HG03442 (cell line): ENCODE measurements at regions not wholly inside any gene's neighbourhood (a gene's known extent, or its start where the extent isn't known, plus 50 kb on each side); places are given as distances from the start of the nearest gene placed in this dataset.

Experiments used
- ATAC-seq: cut with Tn5 transposase; IDR thresholded peaks from one replicate; pipeline ENCODE4 v1.9.1; 2021; ENCODE audit warnings: mild to moderate bottlenecking, moderate library complexity; ENCODE audit not compliant: unreplicated experiment

GRCh38 chr17:70629902-70630301 lies 460.6 kb downstream of the KCNJ2 start:
- ATAC-seq = no peak

DNA sequence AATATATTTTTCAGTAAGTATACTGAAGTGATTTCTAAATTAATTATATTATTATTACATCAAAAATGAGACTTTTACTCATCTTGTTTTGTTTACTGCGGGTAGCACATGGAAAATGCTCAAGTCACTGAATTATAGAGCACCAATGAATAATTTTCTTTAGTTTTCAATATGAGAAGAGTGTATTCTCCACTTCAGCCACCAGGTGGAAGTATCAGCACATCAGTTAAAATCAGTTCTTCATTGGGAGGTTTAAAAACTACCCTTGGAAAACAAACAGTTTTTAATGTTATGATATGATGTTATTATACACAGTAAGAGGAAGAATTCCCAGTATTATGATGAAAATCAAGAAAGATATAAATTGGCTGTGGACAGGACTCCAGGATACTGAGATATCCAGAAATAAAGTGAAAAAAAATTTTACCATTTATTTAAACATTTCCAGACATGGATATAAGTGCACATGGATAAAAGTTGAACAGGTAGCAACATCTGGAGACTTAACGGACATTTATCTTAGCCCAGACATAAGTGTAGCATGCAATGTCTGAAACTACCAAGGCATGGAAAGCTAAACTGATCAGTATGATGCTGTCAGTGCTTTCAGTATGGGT lies 467.3 kb downstream of the KCNJ2 start:
- no peak for ATAC-seq

GRCh38 chr17:70642059-70642458 lies 472.7 kb downstream of the KCNJ2 start:
- no peak for ATAC-seq

GRCh38 chr17:70644096-70644495 lies 474.8 kb downstream of the KCNJ2 start:
- ATAC-seq = no peak

- no peak for ATAC-seq
These were observed 477.3 kb downstream of the KCNJ2 start for GRCh38 chr17:70646673-70647072.

DNA sequence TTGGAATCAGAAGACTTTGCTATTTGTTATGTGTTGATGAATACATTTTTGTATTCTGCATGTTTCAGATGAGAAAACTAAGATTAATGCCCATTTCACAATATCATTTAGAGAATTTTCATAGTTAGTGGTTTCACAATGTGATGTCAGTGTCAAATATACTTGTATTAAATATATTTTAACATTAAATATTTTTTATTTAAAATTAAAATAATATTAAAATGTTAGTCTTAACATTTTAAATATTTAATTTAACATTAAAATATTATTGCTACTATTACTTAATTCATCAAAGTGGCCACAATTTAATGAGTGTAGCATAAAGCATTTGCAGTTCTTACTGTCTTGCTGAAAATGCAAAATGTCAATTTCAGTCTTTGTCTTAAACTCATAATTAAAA lies 478.8 kb downstream of the KCNJ2 start:
- ATAC-seq = no peak

DNA sequence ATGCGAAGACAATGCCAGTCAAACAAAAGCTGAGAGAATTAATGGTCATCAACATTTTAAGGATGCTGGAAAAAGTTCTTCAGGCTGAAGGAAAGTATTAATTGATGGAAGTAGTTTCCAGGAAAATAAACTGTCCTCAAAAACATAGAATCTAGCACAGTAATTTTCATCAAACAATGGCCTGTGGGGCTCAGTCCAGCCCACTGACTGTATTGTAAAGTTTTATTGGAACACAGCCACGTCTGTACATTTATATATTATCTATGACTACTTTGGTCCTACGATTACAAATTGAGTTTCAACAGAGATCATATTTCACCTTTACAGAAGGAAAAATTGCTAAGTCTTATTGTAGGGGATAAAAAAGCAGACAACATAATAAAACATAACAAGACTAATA lies 484.5 kb downstream of the KCNJ2 start:
- ATAC-seq = no peak

- no peak for ATAC-seq
These were observed 485.4 kb downstream of the KCNJ2 start for GRCh38 chr17:70654706-70655105.

DNA sequence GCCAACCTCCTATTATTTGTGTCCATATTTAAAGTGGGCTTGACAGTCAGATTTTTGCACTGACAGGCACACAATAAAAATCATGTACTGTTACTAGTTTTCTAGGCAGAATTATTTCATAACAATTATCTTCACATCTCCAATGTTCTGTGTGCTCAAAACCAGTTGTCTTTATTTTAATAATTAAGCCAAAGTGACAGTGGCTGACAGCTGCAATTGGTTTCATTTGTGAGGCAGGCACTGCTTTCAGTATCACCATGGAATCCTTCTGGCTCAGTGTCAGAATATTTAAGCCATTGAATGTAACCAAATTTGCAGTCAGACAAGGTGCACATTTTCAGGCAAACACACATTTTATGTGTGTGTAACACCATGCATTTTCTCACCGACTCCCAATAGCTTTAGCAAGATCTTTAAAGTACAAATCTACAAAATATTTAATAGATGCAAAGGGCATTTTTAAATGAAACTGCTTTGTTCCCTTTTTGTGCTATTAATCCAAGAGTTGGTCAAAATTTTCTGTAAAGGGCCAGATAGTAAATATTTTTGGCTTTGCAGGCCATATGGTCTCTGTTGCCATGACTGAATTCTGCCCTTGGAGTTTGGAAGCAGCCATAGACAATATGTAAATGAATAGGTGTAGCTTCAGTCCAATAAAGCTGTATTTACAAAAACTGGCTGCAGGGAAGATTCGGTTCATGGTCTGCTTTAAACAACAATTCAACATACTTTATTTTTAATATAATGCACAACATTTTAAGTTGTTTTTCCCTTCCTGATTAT lies 486.0 kb downstream of the KCNJ2 start:
- no peak for ATAC-seq

DNA sequence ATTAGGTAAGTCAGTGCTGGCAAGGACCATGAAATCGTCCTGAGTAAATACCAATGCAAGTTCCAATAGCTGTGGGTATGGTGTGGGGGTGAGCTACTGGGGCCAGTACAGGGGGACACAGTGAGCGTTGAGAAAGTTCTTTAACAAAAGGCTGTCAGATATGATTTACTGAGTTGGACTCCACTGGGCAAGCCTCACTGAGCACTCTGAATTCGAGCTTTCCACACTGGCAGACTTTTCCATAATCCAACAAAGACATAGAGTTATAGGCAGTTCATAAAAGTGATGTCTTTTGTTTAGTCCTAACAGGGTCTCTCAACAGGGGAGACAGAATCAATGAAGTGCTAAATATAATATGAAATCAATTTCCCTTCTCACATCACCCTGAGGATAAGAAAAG lies 489.0 kb downstream of the KCNJ2 start:
- ATAC-seq = no peak

DNA sequence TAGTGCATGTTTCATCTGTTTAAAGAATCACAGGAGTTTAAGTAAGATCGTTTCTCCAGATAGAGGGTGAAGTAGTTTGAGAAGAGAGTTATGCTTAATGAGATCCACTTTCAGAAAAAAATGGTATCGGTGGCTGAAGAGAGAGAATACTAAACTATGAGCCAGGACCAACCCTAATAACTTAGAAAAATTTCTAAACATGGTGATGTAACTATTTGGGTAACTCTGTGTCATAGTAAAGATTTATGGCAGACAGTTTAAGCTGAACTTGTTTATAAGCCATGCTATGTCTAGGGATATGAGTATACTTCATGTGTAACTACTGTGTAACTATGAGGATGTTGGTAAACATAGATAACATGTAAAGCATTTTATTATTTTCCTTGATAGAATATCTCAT lies 489.5 kb downstream of the KCNJ2 start:
- no peak for ATAC-seq

DNA sequence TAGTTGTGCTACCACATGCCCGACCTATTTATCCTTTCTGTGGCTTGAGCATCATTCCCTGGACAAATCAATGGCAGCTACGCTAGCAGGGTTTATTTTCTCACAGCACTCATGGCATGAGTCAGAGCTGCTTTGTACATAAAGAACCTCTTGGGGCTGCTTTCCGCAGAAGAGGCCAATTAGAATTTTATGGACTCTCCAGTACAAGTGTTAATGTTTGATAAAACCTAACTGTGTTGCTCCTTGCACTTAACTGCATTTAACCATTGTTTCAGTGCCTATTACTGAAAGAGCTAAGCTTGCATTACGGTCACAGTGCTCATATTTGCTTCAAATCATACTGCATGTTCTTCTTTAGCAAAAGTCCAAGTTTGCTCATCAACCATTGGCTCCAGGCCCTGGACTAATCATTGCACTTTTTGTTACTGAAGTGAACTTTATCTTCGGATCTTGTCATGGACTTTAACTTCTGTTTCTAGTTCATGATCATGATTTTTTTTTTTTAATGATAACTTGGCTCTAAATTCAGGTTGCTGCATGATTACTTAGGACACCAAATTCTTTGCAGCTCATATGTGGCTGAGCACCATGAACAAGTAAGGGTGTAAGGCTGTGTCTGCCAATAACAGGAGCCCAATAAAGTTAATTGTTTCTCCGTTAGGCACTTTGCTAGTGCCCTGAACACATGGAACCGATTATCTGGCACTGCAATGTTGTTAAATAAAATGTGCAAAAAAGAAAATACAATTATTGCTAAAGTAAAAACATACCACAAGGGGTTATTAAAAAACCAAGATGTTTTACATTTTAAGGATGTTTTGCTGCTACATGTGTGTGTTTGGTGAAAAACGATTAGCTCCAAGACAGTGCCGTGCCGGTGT lies 492.2 kb downstream of the KCNJ2 start:
- ATAC-seq = no peak

- no peak for ATAC-seq
These were observed 499.1 kb downstream of the KCNJ2 start for GRCh38 chr17:70668276-70668937.

DNA sequence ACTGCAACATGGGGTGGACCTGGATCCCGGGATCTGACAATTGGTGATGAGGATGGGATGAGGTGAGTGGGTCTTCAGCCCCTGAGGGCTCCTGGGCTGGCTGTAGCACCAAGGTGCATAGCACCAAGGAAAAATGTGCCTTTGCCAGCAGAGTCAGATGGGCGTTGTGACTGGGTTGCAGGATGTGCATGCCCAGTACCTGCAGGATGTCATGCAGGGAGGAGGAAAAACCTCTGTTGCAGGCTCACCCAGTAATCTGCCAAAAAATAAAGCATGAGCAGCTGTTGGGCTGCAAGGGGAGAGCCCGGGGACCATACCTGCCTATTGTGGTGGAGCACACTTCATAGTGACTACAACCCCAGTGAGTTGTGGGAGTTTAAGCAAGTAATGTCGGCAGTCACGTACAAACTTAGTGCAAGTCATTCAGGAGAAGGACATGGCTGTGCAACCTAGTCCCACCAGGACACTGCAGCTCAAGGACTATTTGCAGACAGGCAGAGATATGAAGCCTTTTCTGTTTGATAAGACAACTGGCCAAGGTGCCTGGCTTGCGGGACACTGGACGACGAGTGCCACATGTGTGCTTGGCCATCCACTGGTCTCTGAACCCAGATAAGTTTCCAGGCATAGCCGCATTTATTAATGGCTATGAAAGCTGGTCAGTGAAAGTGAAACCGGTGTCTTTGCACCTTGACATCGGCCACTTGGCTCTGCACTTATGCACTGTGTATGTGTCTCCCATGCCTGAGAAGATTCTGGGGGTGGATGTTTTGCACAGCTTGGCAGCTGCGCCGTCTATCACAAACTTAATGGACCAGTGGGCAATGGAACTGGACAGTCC lies 499.8 kb downstream of the KCNJ2 start:
- no peak for ATAC-seq

- no peak for ATAC-seq
These were observed 504.7 kb downstream of the KCNJ2 start for GRCh38 chr17:70674061-70674460.

DNA sequence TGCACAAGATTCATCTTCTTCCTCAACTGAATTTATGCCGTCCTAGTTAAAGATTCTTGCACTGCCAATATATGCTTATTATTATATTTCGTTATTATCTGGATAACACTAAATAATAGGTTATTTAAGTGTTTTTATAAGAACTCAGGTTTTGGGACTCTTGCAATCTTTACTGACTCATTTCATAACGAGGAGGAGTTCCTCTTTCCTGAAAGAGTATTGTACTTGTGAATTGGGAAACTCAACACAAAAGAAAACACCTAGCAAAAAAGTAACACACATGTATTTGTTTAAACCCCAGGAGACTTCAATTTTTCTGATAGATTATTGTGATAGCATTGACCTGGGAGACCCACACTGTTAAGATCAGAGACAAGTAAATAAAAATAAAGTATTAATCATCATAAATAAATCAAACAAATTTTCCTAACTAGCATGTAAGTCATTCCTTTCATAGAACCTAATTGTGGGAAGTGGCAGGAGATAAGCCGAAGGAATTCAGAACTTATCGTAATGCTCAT lies 505.8 kb downstream of the KCNJ2 start:
- no peak for ATAC-seq

- ATAC-seq = no peak
These were observed 508.7 kb downstream of the KCNJ2 start for GRCh38 chr17:70677783-70678647.

GRCh38 chr17:70678889-70679288 lies 509.6 kb downstream of the KCNJ2 start:
- no peak for ATAC-seq

DNA sequence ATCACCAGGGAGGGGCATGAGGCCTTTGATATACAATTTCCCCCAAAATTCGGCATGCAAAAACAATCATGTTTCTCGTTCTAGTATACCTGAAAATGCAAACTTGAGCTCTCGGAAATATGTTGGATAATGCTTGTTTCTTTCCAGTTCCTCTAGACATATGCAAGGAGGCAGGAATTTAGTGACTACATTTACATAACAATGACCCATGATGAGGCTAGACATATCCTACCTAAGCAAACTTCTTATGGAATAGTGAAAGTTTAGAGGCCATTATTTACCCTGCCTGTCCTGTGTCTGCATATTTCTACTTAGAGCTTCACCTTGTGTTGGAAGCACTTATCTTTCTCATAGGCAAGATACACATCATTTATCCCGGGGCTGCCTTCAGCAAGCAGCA lies 514.6 kb downstream of the KCNJ2 start:
- ATAC-seq = no peak
